T-cell (primary cell): ENCODE measurements at regions not wholly inside any gene's neighbourhood (a gene's known extent, or its start where the extent isn't known, plus 50 kb on each side); places are given as distances from the start of the nearest gene placed in this dataset.

Experiments used
- ATAC-seq, 4 experiments: fragments of 200-7000 bp in 3 of 4; fragments of 150-1000 bp in 1 of 4; cut with Tn5 transposase; replicated peaks in 1 of 4; 1 replicate in 3 of 4; 2 replicates in 1 of 4; pipeline ENCODE4 v1.10.0; 2021; ENCODE audit warnings: moderate library complexity in 3 of 4, mild to moderate bottlenecking in 2 of 4, moderate number of reproducible peaks in 1 of 4
- CTCF ChIA-PET, 2 donors: fragments of 300-600 bp; sonication (Branson Sonifier 250); formaldehyde crosslinking; loops; one replicate each; lab custom pipeline; 2022; ENCODE audit warnings: antibody characterized with exemption in 2 of 2; lab: Charles Lee
- POLR2A ChIA-PET, 2 donors: fragments of 300-600 bp; sonication (Branson Sonifier 250); formaldehyde crosslinking; loops; one replicate each; lab custom pipeline; 2022; ENCODE audit warnings: antibody characterized with exemption in 2 of 2; lab: Charles Lee
- DNase-seq, 35 experiments: peaks; one replicate each; pipeline versions ENCODE4 v3.0.0 to v3.0.0-alpha.2; 2013 to 2023
- H3K27ac ChIP-seq: one replicate; pipeline ENCODE4 v1.5.1; 2013; ENCODE audit warnings: low read length
- H3K27me3 ChIP-seq, 2 experiments: replicated peaks in 1 of 2; 1 replicate in 1 of 2; 2 replicates in 1 of 2; pipeline versions ENCODE4 v1.6.1 to v1.7.0; 2013; ENCODE audit warnings: low read length in 1 of 2, mixed read lengths in 1 of 2; ENCODE audit not compliant: control insufficient read depth in 2 of 2, insufficient read depth in 2 of 2; ENCODE audit errors: extremely low read depth in 1 of 2
- H3K36me3 ChIP-seq, 2 donors: 1 replicate in 1 of 2; 2 replicates in 1 of 2; pipeline versions ENCODE4 v1.6.1 to v1.7.0; 2013; ENCODE audit warnings: low read length in 1 of 2; ENCODE audit not compliant: control insufficient read depth in 2 of 2, insufficient read depth in 1 of 2; ENCODE audit errors: extremely low read depth in 1 of 2
- H3K4me1 ChIP-seq, 2 experiments: 1 replicate in 1 of 2; 2 replicates in 1 of 2; pipeline versions ENCODE4 v1.6.1 to v1.7.0; 2013; ENCODE audit warnings: low read length in 2 of 2, mixed read lengths in 1 of 2; ENCODE audit not compliant: insufficient read depth in 2 of 2, control insufficient read depth in 1 of 2; ENCODE audit errors: extremely low read depth in 1 of 2
- H3K4me3 ChIP-seq, 2 donors: 1 replicate in 1 of 2; 2 replicates in 1 of 2; pipeline versions ENCODE4 v1.5.1 to v1.7.0; 2013; ENCODE audit warnings: mild to moderate bottlenecking in 2 of 2, low read length in 1 of 2, moderate library complexity in 1 of 2; ENCODE audit not compliant: control insufficient read depth in 1 of 2; ENCODE audit errors: extremely low read depth in 1 of 2
- H3K9me3 ChIP-seq: 2 replicates; pipeline ENCODE4 v1.7.0; 2013
- H3K27ac Mint-ChIP-seq, 2 donors: one replicate each; pipeline ENCODE4 v1.8.0; 2020 to 2021; ENCODE audit warnings: mild to moderate bottlenecking in 2 of 2, mixed read lengths in 2 of 2
- H3K27me3 Mint-ChIP-seq, 2 donors: one replicate each; pipeline ENCODE4 v1.8.0; 2021 to 2022; ENCODE audit warnings: mixed read lengths in 2 of 2
- H3K36me3 Mint-ChIP-seq: one replicate; pipeline ENCODE4 v1.8.0; 2021; ENCODE audit warnings: mixed read lengths
- H3K4me1 Mint-ChIP-seq, 3 donors: one replicate each; pipeline ENCODE4 v1.8.0; 2020 to 2022; ENCODE audit warnings: mixed read lengths in 3 of 3, mild to moderate bottlenecking in 1 of 3
- H3K4me3 Mint-ChIP-seq, 3 donors: one replicate each; pipeline ENCODE4 v1.8.0; 2020 to 2022; ENCODE audit warnings: mild to moderate bottlenecking in 3 of 3, mixed read lengths in 3 of 3, moderate library complexity in 3 of 3
- H3K9me3 Mint-ChIP-seq, 3 donors: one replicate each; pipeline ENCODE4 v1.8.0; 2020 to 2022; ENCODE audit warnings: mixed read lengths in 3 of 3
- WGBS: methylation state at CpG from one replicate; pipeline ENCODE4 v1.1.5; 2013; ENCODE audit warnings: missing lambda C conversion rate; ENCODE audit not compliant: insufficient coverage; 5-methylcytosine and 5-hydroxymethylcytosine counted together

GRCh38 chr18:76258209-76258608 is 236.8 kb downstream of the ZNF516 start:
- no peaks in the 10 kb centered on the region for H3K4me1 Mint-ChIP-seq
- ChIA-PET CTCF (no interaction called here), POLR2A (no interaction called here)
- H3K27ac Mint-ChIP-seq: no peak overlapping the region
- no peak overlapping the region for H3K4me3 Mint-ChIP-seq
- no peaks in the 10 kb centered on the region for H3K9me3 Mint-ChIP-seq
- no peaks in the 10 kb centered on the region for H3K4me1 ChIP-seq
- no peak overlapping the region for H3K4me3 ChIP-seq
- no peak overlapping the region for H3K27ac ChIP-seq
- no CpG with 5 or more reads among the region's 2 CpGs for WGBS
- H3K9me3 ChIP-seq: no peaks in the 10 kb centered on the region
- peaks cover 4 to 9% of the 10 kb centered on the region in 2 donors for H3K27me3 Mint-ChIP-seq
- H3K36me3 Mint-ChIP-seq: no peaks in the 10 kb centered on the region
- no peak for DNase-seq
- no peaks in the 10 kb centered on the region for H3K36me3 ChIP-seq
- ATAC-seq: no peak
- peaks cover 0 to 7% of the 10 kb centered on the region in 2 experiments for H3K27me3 ChIP-seq

DNA sequence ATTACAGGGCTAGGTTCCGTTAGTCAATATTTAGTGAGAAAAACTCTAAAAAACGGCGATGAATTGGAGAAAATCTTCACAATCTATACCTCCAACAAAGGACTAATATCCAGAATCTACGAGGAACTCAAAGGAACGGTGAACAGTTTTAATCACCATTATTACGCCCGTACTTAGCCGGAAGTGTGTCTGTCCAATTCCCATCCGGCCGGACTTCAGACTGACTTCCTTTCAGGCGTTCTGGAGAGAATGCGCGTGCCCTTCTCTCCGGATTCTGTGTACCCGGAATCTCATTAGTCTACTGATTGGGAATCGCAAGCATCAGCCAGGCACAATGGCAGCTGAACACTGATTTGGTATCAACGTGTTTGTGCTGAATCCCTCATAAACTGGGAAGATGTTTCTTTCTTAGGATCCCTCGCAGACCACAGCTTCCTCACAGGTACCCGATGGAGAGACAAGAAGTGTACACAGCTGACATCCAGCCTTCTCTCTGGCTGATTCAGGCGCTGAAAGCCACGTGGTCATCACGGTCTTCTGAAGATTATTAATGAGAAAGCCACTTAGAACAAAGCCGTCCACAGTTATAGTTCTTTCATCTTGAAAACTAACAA is 239.9 kb downstream of the ZNF516 start:
- H3K4me1 Mint-ChIP-seq: no peaks in the 10 kb centered on the region
- no peaks in the 10 kb centered on the region for H3K4me1 ChIP-seq
- H3K36me3 Mint-ChIP-seq: no peaks in the 10 kb centered on the region
- no peak overlapping the region for H3K27ac ChIP-seq
- ATAC-seq: no peak
- H3K4me3 ChIP-seq: no peak overlapping the region
- CTCF ChIA-PET: no interaction called here
- DNase-seq: no peak
- H3K27me3 ChIP-seq: peaks cover 0 to 6% of the 10 kb centered on the region in 2 experiments
- POLR2A ChIA-PET: no interaction called here
- no peak overlapping the region for H3K4me3 Mint-ChIP-seq
- no peaks in the 10 kb centered on the region for H3K9me3 ChIP-seq
- H3K27ac Mint-ChIP-seq: no peak overlapping the region
- peaks cover 4 to 9% of the 10 kb centered on the region in 2 donors for H3K27me3 Mint-ChIP-seq
- no peaks in the 10 kb centered on the region for H3K36me3 ChIP-seq
- 93% methylated on average over 17 of the region's 23 CpGs for WGBS
- H3K9me3 Mint-ChIP-seq: no peaks in the 10 kb centered on the region

- H3K9me3 Mint-ChIP-seq: no peaks in the 10 kb centered on the region
- Histone ChIP-seq H3K27ac (no peak overlapping the region), H3K9me3 (no peaks in the 10 kb centered on the region), H3K36me3 (no peaks in the 10 kb centered on the region), H3K4me1 (no peaks in the 10 kb centered on the region), H3K4me3 (no peak overlapping the region), H3K27me3 (peaks cover 0 to 5% of the 10 kb centered on the region in 2 experiments)
- CTCF ChIA-PET: interaction anchor here in 1 of 2 donors (0.5 to 0.6 kb wide), 3 partner anchors 189 to 457 kb away, joined by 3 to 5 read pairs (median 4); no protein-coding TSS in a partner anchor
- no peaks in the 10 kb centered on the region for H3K36me3 Mint-ChIP-seq
- no peak for DNase-seq
- POLR2A ChIA-PET: no interaction called here
- H3K4me1 Mint-ChIP-seq: no peaks in the 10 kb centered on the region
- no peak for ATAC-seq
- H3K27ac Mint-ChIP-seq: no peak overlapping the region
- peaks cover 4 to 6% of the 10 kb centered on the region in 2 donors for H3K27me3 Mint-ChIP-seq
- 40% methylated on average over 3 of the region's 3 CpGs for WGBS
- H3K4me3 Mint-ChIP-seq: no peak overlapping the region
Observed at GRCh38 chr18:76252880-76253279, 242.2 kb downstream of the ZNF516 start.

DNA sequence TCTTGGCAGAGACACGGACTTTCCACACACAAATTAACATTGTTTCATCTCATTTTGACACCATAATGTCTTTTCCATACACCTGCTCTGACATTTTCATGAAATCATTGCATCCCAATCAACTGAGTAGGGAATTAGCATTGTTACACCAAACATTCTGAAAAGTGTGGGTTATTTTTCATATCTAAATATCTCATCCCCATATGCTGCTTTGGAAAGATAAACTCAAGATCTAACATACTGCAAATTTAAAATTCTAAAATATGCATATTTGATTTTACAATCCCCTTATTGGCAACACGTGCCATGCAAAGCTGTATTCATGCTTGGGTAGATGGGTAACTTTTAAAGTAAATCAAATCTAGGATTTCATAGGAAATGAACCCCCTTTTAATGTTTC is 242.9 kb downstream of the ZNF516 start:
- ChIA-PET CTCF (interaction anchor here in 1 of 2 donors (0.5 kb wide), 2 partner anchors 188 to 190 kb away, joined by 4 to 5 read pairs; no protein-coding TSS in a partner anchor), POLR2A (no interaction called here)
- Mint-ChIP-seq H3K9me3 (no peaks in the 10 kb centered on the region), H3K27me3 (peaks cover 4 to 6% of the 10 kb centered on the region in 2 donors), H3K27ac (no peak overlapping the region), H3K36me3 (no peaks in the 10 kb centered on the region), H3K4me1 (no peaks in the 10 kb centered on the region), H3K4me3 (no peak overlapping the region)
- no peak overlapping the region for H3K4me3 ChIP-seq
- H3K9me3 ChIP-seq: no peaks in the 10 kb centered on the region
- DNase-seq (no peak), ATAC-seq (no peak)
- WGBS: 40% methylated on average over 1 of the region's 2 CpGs
- H3K36me3 ChIP-seq: no peaks in the 10 kb centered on the region
- no peak overlapping the region for H3K27ac ChIP-seq
- peaks cover 0 to 5% of the 10 kb centered on the region in 2 experiments for H3K27me3 ChIP-seq
- no peaks in the 10 kb centered on the region for H3K4me1 ChIP-seq

DNA sequence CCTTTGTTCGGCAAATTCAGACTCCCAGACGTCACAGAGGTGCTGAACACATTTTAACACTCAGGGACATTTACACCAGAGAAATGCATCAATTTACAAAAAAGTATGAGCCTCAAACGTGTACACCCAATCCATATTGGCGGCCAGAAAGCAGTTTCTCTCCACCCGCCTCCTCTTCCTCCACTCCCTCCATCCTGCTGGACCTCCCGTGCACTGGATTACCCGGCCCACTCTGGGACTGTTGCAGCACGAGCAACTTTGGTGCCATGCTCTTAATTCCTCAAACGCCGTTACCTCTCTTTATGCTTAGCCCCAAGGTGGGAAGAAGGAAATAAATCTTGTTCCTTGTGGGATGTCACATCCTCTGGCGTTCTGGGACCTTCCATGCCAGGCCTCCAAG is 243.4 kb downstream of the ZNF516 start:
- no peak overlapping the region for H3K4me3 ChIP-seq
- ATAC-seq (no peak), DNase-seq (no peak)
- Mint-ChIP-seq H3K27ac (no peak overlapping the region), H3K36me3 (no peaks in the 10 kb centered on the region), H3K4me1 (no peaks in the 10 kb centered on the region), H3K27me3 (peaks cover 4 to 6% of the 10 kb centered on the region in 2 donors), H3K4me3 (no peak overlapping the region), H3K9me3 (no peaks in the 10 kb centered on the region)
- H3K36me3 ChIP-seq: no peaks in the 10 kb centered on the region
- H3K9me3 ChIP-seq: no peaks in the 10 kb centered on the region
- H3K4me1 ChIP-seq: no peaks in the 10 kb centered on the region
- H3K27ac ChIP-seq: no peak overlapping the region
- WGBS: 56% methylated on average over 6 of the region's 11 CpGs
- ChIA-PET POLR2A (no interaction called here), CTCF (no interaction called here)
- H3K27me3 ChIP-seq: peaks cover 0 to 5% of the 10 kb centered on the region in 2 experiments

DNA sequence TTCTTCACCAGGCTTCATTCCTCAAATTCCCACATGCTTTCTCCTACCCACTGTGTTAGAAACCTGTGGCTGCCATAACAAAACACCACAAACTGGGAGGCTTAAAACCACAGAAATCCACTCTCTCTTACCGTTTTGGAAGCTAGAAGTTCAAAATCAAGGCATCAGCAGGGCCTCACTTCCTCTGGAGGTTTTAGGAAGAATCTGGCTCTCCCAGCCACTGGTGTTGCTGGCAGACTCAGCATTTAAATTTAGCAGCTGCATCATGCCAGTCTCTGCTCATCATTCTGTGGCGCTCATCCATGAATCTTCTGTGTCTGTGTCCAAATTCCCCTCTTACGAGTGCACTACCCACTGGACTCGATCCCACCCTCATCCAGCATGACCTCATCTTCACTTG is 248.5 kb downstream of the ZNF516 start:
- no peak for DNase-seq
- H3K4me1 Mint-ChIP-seq: no peaks in the 10 kb centered on the region
- H3K27me3 ChIP-seq: peaks cover 0 to 2% of the 10 kb centered on the region in 2 experiments
- CTCF ChIA-PET: no interaction called here
- no peak overlapping the region for H3K27ac ChIP-seq
- no peak for ATAC-seq
- H3K4me3 ChIP-seq: no peak overlapping the region
- H3K4me1 ChIP-seq: no peaks in the 10 kb centered on the region
- H3K9me3 ChIP-seq: no peaks in the 10 kb centered on the region
- H3K27ac Mint-ChIP-seq: no peak overlapping the region
- H3K36me3 ChIP-seq: no peaks in the 10 kb centered on the region
- no peaks in the 10 kb centered on the region for H3K36me3 Mint-ChIP-seq
- no peaks in the 10 kb centered on the region for H3K27me3 Mint-ChIP-seq
- 75% methylated on average over 4 of the region's 4 CpGs for WGBS
- H3K9me3 Mint-ChIP-seq: no peaks in the 10 kb centered on the region
- POLR2A ChIA-PET: no interaction called here
- no peak overlapping the region for H3K4me3 Mint-ChIP-seq
